DMS79 (cell line): ENCODE measurements at regions not wholly inside any gene's neighbourhood (a gene's known extent, or its start where the extent isn't known, plus 50 kb on each side); places are given as distances from the start of the nearest gene placed in this dataset.

Experiments
- DNase-seq: peaks from one replicate; lab custom pipeline; 2025; lab: John Stamatoyannopoulos, UW

GRCh38 chr6:104414723-104415122 is 445.0 kb downstream of the HACE1 start:
- no peak for DNase-seq

DNA sequence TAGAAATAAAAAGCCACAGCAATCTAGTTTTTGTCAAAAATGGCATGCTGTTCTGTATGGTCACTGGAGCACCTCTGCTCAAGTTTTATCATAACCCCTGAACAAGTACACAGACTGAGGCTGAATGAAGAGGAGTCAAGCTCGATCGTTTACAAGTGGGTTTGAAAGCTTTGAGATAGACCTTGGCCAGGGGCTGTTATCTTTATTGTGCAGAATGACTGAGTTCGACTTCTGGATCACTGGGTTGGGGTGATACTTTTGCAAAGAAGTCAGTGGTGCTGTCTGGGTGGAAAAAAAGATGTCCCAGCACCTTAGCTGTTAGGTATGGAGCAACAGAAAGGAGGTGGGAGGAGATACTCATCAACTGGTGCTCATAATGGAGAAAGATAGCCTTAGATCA is 446.0 kb downstream of the HACE1 start:
- DNase-seq = no peak

DNA sequence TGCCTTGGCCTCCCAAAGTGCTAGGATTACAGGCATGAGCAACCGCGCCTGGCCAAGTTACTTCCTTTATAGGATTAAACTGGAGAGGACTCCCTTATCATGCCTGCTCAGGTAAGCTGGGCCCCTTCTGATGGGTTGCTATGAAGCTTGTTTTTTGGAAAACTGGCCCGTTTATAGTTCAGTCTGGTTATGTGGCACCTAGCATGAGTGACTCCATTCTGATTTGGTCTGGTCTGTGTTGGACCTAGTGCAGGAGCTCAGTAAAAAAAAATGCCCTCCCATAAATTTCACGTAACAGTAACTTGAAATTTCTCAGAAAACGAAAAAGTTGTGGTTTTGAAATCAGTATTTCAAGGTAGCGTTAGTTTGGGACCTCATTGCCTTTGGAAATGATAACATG is 448.4 kb downstream of the HACE1 start:
- no peak for DNase-seq

- DNase-seq = no peak
Observed at GRCh38 chr6:104409913-104410312, 449.8 kb downstream of the HACE1 start.

- no peak for DNase-seq
Observed at GRCh38 chr6:104407957-104408356, 451.8 kb downstream of the HACE1 start.

DNA sequence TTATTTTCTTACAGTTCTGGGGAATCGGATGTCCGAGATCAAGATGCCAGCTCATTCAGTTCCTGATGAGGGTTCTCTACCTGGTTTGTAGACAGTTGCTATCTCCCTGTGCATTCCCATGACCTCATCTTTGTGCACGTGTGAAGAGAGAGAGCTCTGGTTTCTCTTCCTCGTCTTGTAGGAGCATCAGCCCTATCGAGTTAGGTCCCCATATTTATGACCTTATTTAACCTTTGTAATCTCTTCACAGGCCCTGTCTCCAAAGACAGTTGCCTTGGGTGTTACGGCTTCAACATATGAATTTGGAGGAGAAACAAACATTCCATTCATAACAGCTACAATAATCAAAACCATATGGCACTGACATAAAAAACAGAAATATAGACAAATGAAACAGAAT is 455.3 kb downstream of the HACE1 start:
- no peak for DNase-seq

GRCh38 chr6:104402572-104402971 is 457.1 kb downstream of the HACE1 start:
- DNase-seq = no peak

- DNase-seq = no peak
Observed at GRCh38 chr6:104401926-104402325, 457.8 kb downstream of the HACE1 start.

- DNase-seq = no peak
Observed at GRCh38 chr6:104400844-104401243, 458.9 kb downstream of the HACE1 start.

DNA sequence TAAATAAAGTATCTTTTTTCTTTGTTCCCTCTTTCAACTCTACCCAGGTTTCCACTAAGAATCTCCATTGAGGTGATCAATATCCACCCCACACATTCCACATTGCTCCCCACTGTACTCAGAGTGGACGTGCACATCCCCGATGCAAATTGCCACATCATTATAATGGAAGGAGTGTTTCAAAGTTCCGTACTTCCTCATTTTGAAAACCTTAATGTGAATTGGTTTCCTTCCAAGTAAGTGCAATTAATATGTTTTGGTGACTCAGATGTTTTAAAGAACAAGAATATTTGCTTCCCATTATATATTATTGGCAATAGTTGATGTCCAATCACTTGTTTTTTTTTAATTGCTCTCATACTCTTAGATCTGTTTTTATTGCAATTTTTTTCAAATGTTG is 463.6 kb downstream of the HACE1 start:
- DNase-seq = no peak

GRCh38 chr6:104381907-104382306 is 477.8 kb downstream of the HACE1 start:
- DNase-seq = no peak

DNA sequence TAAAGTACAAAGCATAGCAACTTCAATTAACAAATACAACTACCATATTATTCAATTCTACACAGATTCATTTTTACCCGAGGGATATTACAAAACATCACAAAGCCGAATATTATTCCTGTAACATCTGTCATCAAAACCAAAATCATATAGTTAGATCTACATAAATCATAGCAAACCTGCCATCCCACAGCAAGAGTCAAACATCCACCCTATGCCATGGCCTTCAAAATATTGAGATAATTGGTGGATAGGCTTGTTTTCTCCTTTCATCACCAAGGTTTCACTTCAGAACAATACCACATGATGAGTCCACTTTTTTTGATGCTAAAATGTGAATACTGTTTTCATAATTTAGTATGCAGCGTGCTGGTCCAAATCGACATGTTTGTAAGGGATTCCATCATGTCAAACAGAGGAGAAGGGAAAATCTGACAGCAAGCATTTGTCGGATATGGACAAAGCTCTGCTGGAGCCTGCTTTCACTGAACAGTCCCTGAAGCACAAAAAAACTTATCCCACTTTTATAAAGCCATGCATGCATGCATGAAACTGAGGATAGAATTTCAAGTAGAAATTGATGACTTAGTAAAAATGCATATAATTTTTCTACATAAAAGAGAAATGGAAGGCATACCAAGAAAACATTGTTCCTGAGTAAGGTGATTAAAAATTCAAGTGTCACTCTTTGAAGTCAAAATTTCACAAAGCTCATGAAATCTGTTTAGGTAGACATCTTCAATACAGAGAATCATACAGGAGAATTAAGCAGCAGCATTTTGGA is 494.1 kb downstream of the HACE1 start:
- DNase-seq = no peak

- peak; percentile 56 for DNase-seq
Observed at GRCh38 chr6:104357928-104358327, 501.8 kb downstream of the HACE1 start.

- no peak for DNase-seq
Observed at GRCh38 chr6:104356197-104356596, 503.5 kb downstream of the HACE1 start.

GRCh38 chr6:104349191-104349590 is 510.5 kb downstream of the HACE1 start:
- DNase-seq = no peak

GRCh38 chr6:104344223-104344622 is 515.5 kb downstream of the HACE1 start:
- no peak for DNase-seq

GRCh38 chr6:104332364-104332763 is 527.4 kb downstream of the HACE1 start:
- DNase-seq = no peak

DNA sequence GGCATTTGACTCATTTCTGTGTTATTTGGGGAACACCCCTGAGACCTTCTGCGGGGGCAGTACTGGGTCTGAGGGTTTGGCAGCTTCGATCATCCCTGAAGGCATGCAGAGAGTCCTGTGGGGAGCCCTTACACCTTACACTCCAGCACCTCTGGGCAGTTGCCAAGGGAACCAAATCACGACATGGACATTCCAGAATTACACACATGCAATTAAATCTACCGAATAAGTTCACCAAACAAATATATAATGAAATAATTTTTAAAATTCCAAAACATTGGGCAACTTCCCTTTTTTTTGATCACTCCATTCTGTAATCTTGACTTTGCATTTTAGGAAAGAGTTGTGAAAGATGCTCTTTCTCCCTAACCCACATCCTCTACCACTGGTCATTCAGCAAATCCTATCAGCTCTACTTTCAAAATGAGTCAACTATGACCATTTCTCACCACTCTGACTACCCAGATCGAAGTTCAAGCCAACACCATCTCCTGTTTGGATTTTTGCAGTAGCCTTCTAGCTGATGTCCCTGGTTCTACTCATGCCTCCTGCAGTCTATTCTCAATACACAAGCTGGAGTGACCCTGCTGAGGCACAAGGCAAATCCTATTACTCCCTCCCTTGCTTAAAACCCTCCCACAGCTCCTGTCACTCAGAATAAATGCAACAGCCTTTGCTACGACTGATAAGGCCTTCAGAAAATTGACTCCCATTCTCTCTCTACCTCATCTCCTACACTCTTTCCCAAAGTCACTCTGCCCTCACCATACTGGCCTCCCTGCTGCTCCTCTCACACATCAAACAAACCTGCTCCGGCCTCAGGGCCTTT is 533.3 kb downstream of the HACE1 start:
- no peak for DNase-seq

GRCh38 chr6:104325341-104326172 is 534.2 kb downstream of the HACE1 start:
- no peak for DNase-seq

DNA sequence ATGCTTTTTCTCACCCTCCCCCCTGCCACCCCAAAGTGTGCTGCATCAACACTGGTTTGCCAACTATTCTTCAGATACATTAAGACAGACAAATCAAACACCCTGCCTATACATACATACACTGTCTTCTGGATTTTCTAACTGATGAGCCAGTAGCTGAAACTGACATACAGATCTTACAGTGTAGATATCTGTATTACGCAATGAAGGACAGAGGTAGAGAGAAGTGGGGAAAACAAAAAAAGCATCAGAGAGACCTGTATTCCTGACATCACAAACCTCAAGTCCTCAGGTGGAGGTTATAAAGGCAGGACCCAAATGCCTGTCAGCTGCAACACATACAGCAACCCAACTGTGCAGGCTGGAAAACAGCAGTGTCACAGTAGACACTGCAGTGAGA is 535.4 kb downstream of the HACE1 start:
- DNase-seq = no peak

DNA sequence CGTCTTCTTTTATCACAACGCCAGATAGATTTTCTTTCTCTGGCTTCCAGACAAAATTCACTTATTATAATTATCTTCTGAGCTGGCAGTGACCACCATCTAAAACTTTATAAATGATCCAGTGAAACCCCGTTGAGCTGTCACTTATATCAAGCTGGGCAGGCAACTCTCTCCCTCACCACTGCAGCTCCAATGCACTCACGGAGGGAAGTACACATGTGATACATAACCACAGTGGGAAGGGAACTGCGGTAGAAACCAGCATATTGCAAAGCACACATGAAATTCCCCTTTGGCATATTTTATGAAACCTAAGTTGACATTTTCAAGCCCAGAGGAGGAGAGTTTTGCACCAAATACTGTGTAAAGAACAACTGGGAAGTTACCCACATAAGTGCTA is 536.9 kb downstream of the HACE1 start:
- DNase-seq = no peak

GRCh38 chr6:104321301-104321700 is 538.4 kb downstream of the HACE1 start:
- no peak for DNase-seq

DNA sequence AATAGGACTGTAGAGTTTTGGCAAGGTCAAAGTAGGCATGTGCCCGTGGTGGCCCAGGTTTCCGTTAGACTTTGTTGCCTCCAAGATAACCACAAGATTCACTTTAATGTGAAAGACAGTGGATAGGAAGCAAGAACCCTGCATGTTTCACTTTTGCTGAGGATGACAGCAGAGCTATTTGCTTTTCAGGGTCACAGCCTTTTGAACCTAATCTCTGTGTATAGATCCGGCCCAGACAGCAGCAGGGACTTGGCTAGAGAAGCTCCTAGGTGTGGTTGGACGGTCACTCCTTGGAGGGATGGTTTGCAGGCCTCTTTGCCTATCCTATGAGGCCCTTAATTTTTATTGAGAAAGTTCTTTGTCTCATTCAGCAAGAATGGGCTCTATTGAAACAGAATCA is 538.8 kb downstream of the HACE1 start:
- no peak for DNase-seq
